HG03571 (cell line): ENCODE measurements at regions not wholly inside any gene's neighbourhood (a gene's known extent, or its start where the extent isn't known, plus 50 kb on each side); places are given as distances from the start of the nearest gene placed in this dataset.
"Not testable (repeated sequence)": the region's sequence is repeated elsewhere in the genome, so short reads cannot be mapped to it uniquely, and the experiment has no call there.

Source experiments
- ATAC-seq: cut with Tn5 transposase; IDR thresholded peaks from one replicate; pipeline ENCODE4 v1.9.1; 2021; ENCODE audit not compliant: unreplicated experiment

- ATAC-seq, result no peak
Measured at GRCh38 chr2:182594286-182594685, 121.8 kb upstream of the DNAJC10 start.

- ATAC-seq, result no peak
Measured at GRCh38 chr2:182595650-182596049, 120.4 kb upstream of the DNAJC10 start.

- no peak for ATAC-seq
Measured at GRCh38 chr2:182597570-182598295, 118.3 kb upstream of the DNAJC10 start.

GRCh38 chr2:182598626-182599025, 117.4 kb upstream of the DNAJC10 start:
- no peak for ATAC-seq

GRCh38 chr2:182605166-182605565, 110.9 kb upstream of the DNAJC10 start:
- ATAC-seq, result no peak

GRCh38 chr2:182606728-182607681, 109.1 kb upstream of the DNAJC10 start:
- ATAC-seq, result peak; percentile 68

- no peak for ATAC-seq
Measured at GRCh38 chr2:182608181-182608845, 107.7 kb upstream of the DNAJC10 start.

- not testable (repeated sequence) for ATAC-seq
Measured at GRCh38 chr2:182609005-182609404, 107.1 kb upstream of the DNAJC10 start.

- no peak for ATAC-seq
Measured at GRCh38 chr2:182610231-182610630, 105.8 kb upstream of the DNAJC10 start.

GRCh38 chr2:182611009-182611408, 105.0 kb upstream of the DNAJC10 start:
- ATAC-seq, result no peak

- ATAC-seq, result no peak
Measured at GRCh38 chr2:182615036-182615435, 101.0 kb upstream of the DNAJC10 start.

- ATAC-seq, result no peak
Measured at GRCh38 chr2:182616471-182617393, 99.3 kb upstream of the DNAJC10 start.

- no peak for ATAC-seq
Measured at GRCh38 chr2:182618672-182619079, 97.4 kb upstream of the DNAJC10 start.

- no peak for ATAC-seq
Measured at GRCh38 chr2:182619276-182619675, 96.8 kb upstream of the DNAJC10 start.

- ATAC-seq, result no peak
Measured at GRCh38 chr2:182621191-182621590, 94.9 kb upstream of the DNAJC10 start.

- ATAC-seq, result no peak
Measured at GRCh38 chr2:182621810-182622209, 94.2 kb upstream of the DNAJC10 start.

- no peak for ATAC-seq
Measured at GRCh38 chr2:182622231-182622630, 93.8 kb upstream of the DNAJC10 start.

GRCh38 chr2:182625814-182626213, 90.2 kb upstream of the DNAJC10 start:
- no peak for ATAC-seq

- ATAC-seq, result no peak
Measured at GRCh38 chr2:182628916-182629315, 87.1 kb upstream of the DNAJC10 start.

GRCh38 chr2:182630207-182630606, 85.8 kb upstream of the DNAJC10 start:
- ATAC-seq, result no peak
